Liver (tissue), 8 donors: ENCODE measurements at regions not wholly inside any gene's neighbourhood (a gene's known extent, or its start where the extent isn't known, plus 50 kb on each side); places are given as distances from the start of the nearest gene placed in this dataset.

Source experiments
- DNase-seq: peaks from one replicate; pipeline ENCODE4 v3.0.0-alpha.2; 2017; ENCODE audit warnings: low spot score
- H3K27ac ChIP-seq, 2 donors: one replicate each; pipeline ENCODE4 v1.7.0; 2013; ENCODE audit warnings: inconsistent platforms in 2 of 2, low read length in 2 of 2, control low read depth in 1 of 2, low read depth in 1 of 2, mild to moderate bottlenecking in 1 of 2
- H3K27me3 ChIP-seq, 4 donors: one replicate each; pipeline versions ENCODE4 v1.6.1 to v1.7.0; 2013; ENCODE audit warnings: low read length in 3 of 4, inconsistent platforms in 1 of 4, mild to moderate bottlenecking in 1 of 4, moderate library complexity in 1 of 4; ENCODE audit not compliant: control insufficient read depth in 4 of 4, insufficient read depth in 4 of 4
- H3K36me3 ChIP-seq, 4 donors: one replicate each; pipeline versions ENCODE4 v1.6.1 to v1.7.0; 2013; ENCODE audit warnings: low read length in 3 of 4, mild to moderate bottlenecking in 3 of 4, low read depth in 1 of 4, moderate library complexity in 1 of 4; ENCODE audit not compliant: control insufficient read depth in 4 of 4, insufficient read depth in 3 of 4
- H3K4me1 ChIP-seq, 4 donors: one replicate each; pipeline versions ENCODE4 v1.6.1 to v1.7.0; 2013; ENCODE audit warnings: low read length in 3 of 4, mild to moderate bottlenecking in 3 of 4, moderate library complexity in 1 of 4; ENCODE audit not compliant: control insufficient read depth in 4 of 4, insufficient read depth in 4 of 4
- H3K4me3 ChIP-seq, 3 donors: one replicate each; pipeline versions ENCODE4 v1.6.1 to v1.7.0; 2013; ENCODE audit warnings: low read length in 3 of 3, control low read depth in 1 of 3, low read depth in 1 of 3, mild to moderate bottlenecking in 1 of 3
- H3K9ac ChIP-seq, 2 donors: one replicate each; pipeline ENCODE4 v1.7.0; 2013; ENCODE audit warnings: low read length in 2 of 2, mild to moderate bottlenecking in 2 of 2, moderate library complexity in 2 of 2, control low read depth in 1 of 2, low read depth in 1 of 2
- H3K9me3 ChIP-seq, 4 donors: one replicate each; pipeline versions ENCODE4 v1.6.1 to v1.7.0; 2013; ENCODE audit warnings: low read length in 3 of 4; ENCODE audit not compliant: control insufficient read depth in 4 of 4
- EGR1 ChIP-seq, 2 donors: IDR thresholded peaks; 2 replicates each; pipeline ENCODE4 v1.6.1; 2016 to 2018; ENCODE audit warnings: antibody characterized with exemption in 2 of 2, low read depth in 2 of 2
- FOXA2 ChIP-seq: IDR thresholded peaks from 2 replicates; pipeline ENCODE4 v1.6.1; 2016; ENCODE audit warnings: antibody characterized with exemption
- GABPA ChIP-seq, 2 donors: IDR thresholded peaks in 1 of 2; conservative IDR thresholded peaks in 1 of 2; 2 replicates each; pipeline ENCODE4 v1.6.1; 2016; ENCODE audit warnings: antibody characterized with exemption in 2 of 2, mild to moderate bottlenecking in 1 of 2, moderate library complexity in 1 of 2
- HNF4A ChIP-seq, 2 donors: conservative IDR thresholded peaks; 2 replicates each; pipeline ENCODE4 v1.6.1; 2016; ENCODE audit warnings: antibody characterized with exemption in 2 of 2, mild to moderate bottlenecking in 2 of 2
- HNF4G ChIP-seq: IDR thresholded peaks from 2 replicates; pipeline ENCODE4 v1.6.1; 2016; ENCODE audit warnings: antibody characterized with exemption
- RAD21 ChIP-seq, 2 donors: IDR thresholded peaks; 2 replicates each; pipeline ENCODE4 v1.6.1; 2016; ENCODE audit warnings: antibody characterized with exemption in 2 of 2, mild to moderate bottlenecking in 2 of 2
- RXRA ChIP-seq, 2 donors: IDR thresholded peaks; 2 replicates each; pipeline ENCODE4 v1.6.1; 2017 to 2018; ENCODE audit warnings: antibody characterized with exemption in 2 of 2, mild to moderate bottlenecking in 1 of 2
- SP1 ChIP-seq: IDR thresholded peaks from 2 replicates; pipeline ENCODE4 v1.6.1; 2018; ENCODE audit warnings: antibody characterized with exemption, mild to moderate bottlenecking
- WGBS: extraction: QIAGEN DNeasy Blood & Tissue Kit; methylation state at CpG from one replicate; pipeline ENCODE4 v1.1.7; 2013; 5-methylcytosine and 5-hydroxymethylcytosine counted together
- TF ChIP-seq, protein P1 (sequence below): IDR thresholded peaks from 2 replicates; pipeline ENCODE4 v1.6.1; 2016; ENCODE audit warnings: antibody characterized with exemption
- TF ChIP-seq, protein P2 (sequence below): IDR thresholded peaks from 2 replicates; pipeline ENCODE4 v1.6.1; 2016; ENCODE audit warnings: antibody characterized with exemption
- TF ChIP-seq, protein P3 (sequence below): fragments of 150-350 bp; IDR thresholded peaks from 2 replicates; pipeline ENCODE4 v1.5.1; 2017; ENCODE audit warnings: improper control_type of control experiment, low read depth, low read length; ENCODE audit not compliant: missing input control
- TF ChIP-seq, protein P4 (sequence below): IDR thresholded peaks from 2 replicates; pipeline ENCODE4 v1.6.1; 2016; ENCODE audit warnings: antibody characterized with exemption
- TF ChIP-seq, protein P5 (sequence below): IDR thresholded peaks from 2 replicates; pipeline ENCODE4 v1.6.1; 2016; ENCODE audit warnings: antibody characterized with exemption, mild to moderate bottlenecking
- donor health status: healthy.
- donor health status: healthy.
- donor health status: healthy.
- donor health status: healthy.
- donor health status: healthy.

DNA sequence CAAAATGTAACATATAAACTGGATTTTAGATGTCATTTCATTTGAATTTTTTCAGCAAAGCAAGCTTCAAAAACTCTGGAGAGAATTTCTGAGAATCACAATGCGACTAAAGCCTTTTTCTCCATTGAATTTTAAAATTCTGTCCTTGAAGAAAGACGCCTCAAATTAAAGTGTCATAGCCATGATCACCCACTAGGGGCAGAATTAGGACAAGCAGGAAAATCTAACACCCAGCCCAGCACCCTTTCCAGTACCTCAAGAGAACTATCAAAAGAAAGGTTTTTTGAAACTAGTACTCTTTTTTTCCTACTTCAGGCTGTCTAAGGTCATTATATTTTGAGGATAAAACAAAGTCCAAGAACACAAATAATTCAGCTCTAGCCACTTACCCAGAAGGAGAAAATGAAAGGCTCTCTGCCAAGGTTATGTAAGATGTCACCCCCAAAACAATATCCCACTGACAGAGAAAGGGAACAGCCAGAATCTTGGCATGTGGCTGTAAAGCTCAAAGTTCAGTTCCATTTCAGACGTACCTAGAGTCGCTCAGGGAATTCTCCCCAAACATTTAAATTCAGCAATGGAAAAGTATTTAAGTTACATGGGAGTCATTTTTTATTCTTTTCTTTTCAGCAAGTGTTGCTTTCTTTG lies 299.4 kb downstream of the SNX13 start:
- Histone ChIP-seq H3K27ac (peak overlapping the region; percentile 3 to 38), H3K4me1 (peaks cover 0 to 13% (median 2%) of the 10 kb centered on the region in 4 donors), H3K36me3 (no peaks in the 10 kb centered on the region), H3K9ac (no peak overlapping the region), H3K27me3 (no peaks in the 10 kb centered on the region), H3K4me3 (no peak overlapping the region), H3K9me3 (peaks cover 0 to 2% (median 0%) of the 10 kb centered on the region in 4 donors)
- TF ChIP-seq, protein P1, sequence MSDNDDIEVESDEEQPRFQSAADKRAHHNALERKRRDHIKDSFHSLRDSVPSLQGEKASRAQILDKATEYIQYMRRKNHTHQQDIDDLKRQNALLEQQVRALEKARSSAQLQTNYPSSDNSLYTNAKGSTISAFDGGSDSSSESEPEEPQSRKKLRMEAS: no peak
- TF ChIP-seq, protein P2, sequence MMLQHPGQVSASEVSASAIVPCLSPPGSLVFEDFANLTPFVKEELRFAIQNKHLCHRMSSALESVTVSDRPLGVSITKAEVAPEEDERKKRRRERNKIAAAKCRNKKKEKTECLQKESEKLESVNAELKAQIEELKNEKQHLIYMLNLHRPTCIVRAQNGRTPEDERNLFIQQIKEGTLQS: no peak
- TF ChIP-seq RAD21 (IDR thresholded peaks at IDR 0.05) (peak; percentile 65 to 80), RXRA (IDR thresholded peaks at IDR 0.05) (peak in 1 of 2 donors; percentile 15), FOXA2 (no peak), SP1 (peak; percentile 27), HNF4A (conservative IDR thresholded peaks at IDR 0.05) (peak; percentile 70 to 71)
- TF ChIP-seq, protein P3, sequence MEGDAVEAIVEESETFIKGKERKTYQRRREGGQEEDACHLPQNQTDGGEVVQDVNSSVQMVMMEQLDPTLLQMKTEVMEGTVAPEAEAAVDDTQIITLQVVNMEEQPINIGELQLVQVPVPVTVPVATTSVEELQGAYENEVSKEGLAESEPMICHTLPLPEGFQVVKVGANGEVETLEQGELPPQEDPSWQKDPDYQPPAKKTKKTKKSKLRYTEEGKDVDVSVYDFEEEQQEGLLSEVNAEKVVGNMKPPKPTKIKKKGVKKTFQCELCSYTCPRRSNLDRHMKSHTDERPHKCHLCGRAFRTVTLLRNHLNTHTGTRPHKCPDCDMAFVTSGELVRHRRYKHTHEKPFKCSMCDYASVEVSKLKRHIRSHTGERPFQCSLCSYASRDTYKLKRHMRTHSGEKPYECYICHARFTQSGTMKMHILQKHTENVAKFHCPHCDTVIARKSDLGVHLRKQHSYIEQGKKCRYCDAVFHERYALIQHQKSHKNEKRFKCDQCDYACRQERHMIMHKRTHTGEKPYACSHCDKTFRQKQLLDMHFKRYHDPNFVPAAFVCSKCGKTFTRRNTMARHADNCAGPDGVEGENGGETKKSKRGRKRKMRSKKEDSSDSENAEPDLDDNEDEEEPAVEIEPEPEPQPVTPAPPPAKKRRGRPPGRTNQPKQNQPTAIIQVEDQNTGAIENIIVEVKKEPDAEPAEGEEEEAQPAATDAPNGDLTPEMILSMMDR: peak; percentile 61
- WGBS: 40% methylated on average over 4 of the region's 4 CpGs
- DNase-seq: no peak

DNA sequence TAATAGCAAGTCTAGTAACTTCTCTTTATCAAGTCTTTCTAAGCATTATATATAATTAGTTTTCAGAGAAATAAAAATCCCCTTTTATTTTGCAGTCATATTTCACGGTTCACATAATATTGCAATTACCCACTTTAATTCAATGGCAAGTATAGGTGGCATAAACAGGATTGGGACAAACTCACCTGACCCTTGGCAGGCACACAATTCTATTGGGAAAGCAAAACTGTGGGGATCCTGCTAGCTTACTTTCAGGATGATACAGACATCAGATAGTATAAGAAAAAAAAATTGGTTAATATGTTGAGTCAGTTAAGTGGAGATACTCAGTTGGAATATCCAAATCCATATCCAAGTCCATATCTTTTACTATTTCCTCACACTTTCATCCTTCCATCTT lies 294.8 kb downstream of the SNX13 start:
- Histone ChIP-seq H3K9ac (no peak overlapping the region), H3K4me1 (peaks cover 1 to 12% (median 4%) of the 10 kb centered on the region in 4 donors), H3K27ac (no peak overlapping the region), H3K9me3 (peaks cover 0 to 2% (median 0%) of the 10 kb centered on the region in 4 donors), H3K36me3 (no peaks in the 10 kb centered on the region), H3K4me3 (no peak overlapping the region), H3K27me3 (no peaks in the 10 kb centered on the region)
- WGBS: 67% methylated on average over 1 of the region's 1 CpG
- TF ChIP-seq EGR1 (IDR thresholded peaks at IDR 0.05; ENCODE audit: low read depth in 2 of 2) (no peak), RXRA (IDR thresholded peaks at IDR 0.05) (peak in 1 of 2 donors; percentile 55), RAD21 (IDR thresholded peaks at IDR 0.05) (peak; percentile 9 to 33)
- DNase-seq: no peak

DNA sequence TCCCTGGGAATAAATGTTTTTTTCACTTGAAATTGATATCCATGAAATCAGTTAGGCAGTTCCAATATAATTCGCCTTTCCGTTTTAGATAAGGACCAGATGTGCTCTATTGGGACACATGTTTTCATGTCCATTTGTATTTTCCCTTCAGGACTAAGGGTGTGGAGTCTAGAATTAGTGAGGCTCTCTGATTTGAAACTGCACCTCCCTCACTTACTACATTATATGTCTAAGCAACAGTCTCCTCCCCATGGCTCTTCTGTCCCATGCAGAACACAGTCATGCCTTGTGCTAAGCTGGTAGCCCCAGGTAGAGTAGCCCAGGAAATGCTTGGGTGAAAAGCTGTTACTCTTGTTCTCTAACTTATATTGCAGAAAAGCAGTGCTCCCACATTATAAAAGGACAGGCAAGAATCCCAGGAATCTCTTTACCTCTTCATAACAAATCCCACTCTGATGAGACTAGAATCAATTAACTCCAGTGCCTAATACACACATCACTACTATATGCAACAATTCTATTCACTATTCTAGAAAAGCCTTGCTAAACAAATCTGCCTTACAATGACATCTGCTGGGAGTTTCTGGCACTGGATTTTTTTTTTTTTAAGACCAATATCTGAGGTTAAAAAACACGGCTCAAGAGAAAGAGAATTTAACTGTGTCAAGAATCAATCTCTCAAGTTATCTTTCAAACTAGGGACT lies 293.9 kb downstream of the SNX13 start:
- DNase-seq: no peak
- WGBS: 53% methylated on average over 3 of the region's 3 CpGs
- no peaks in the 10 kb centered on the region for H3K36me3 ChIP-seq
- H3K4me3 ChIP-seq: no peak overlapping the region
- peaks cover 1 to 5% (median 4%) of the 10 kb centered on the region in 4 donors for H3K4me1 ChIP-seq
- H3K9ac ChIP-seq: no peak overlapping the region
- no peaks in the 10 kb centered on the region for H3K27me3 ChIP-seq
- H3K9me3 ChIP-seq: peaks cover 0 to 2% (median 0%) of the 10 kb centered on the region in 4 donors
- H3K27ac ChIP-seq: no peak overlapping the region
- TF ChIP-seq GABPA (IDR thresholded peaks at IDR 0.05 in 1 of 2, conservative IDR thresholded peaks at IDR 0.05 in 1 of 2): no peak
- TF ChIP-seq RAD21 (IDR thresholded peaks at IDR 0.05): peak; percentile 84 to 91
- no peak for TF ChIP-seq HNF4G
- TF ChIP-seq FOXA2: no peak
- TF ChIP-seq, protein P1: no peak
- TF ChIP-seq, protein P4, sequence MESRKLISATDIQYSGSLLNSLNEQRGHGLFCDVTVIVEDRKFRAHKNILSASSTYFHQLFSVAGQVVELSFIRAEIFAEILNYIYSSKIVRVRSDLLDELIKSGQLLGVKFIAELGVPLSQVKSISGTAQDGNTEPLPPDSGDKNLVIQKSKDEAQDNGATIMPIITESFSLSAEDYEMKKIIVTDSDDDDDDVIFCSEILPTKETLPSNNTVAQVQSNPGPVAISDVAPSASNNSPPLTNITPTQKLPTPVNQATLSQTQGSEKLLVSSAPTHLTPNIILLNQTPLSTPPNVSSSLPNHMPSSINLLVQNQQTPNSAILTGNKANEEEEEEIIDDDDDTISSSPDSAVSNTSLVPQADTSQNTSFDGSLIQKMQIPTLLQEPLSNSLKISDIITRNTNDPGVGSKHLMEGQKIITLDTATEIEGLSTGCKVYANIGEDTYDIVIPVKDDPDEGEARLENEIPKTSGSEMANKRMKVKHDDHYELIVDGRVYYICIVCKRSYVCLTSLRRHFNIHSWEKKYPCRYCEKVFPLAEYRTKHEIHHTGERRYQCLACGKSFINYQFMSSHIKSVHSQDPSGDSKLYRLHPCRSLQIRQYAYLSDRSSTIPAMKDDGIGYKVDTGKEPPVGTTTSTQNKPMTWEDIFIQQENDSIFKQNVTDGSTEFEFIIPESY: no peak
- TF ChIP-seq, protein P3: peak; percentile 55
- TF ChIP-seq, protein P5, sequence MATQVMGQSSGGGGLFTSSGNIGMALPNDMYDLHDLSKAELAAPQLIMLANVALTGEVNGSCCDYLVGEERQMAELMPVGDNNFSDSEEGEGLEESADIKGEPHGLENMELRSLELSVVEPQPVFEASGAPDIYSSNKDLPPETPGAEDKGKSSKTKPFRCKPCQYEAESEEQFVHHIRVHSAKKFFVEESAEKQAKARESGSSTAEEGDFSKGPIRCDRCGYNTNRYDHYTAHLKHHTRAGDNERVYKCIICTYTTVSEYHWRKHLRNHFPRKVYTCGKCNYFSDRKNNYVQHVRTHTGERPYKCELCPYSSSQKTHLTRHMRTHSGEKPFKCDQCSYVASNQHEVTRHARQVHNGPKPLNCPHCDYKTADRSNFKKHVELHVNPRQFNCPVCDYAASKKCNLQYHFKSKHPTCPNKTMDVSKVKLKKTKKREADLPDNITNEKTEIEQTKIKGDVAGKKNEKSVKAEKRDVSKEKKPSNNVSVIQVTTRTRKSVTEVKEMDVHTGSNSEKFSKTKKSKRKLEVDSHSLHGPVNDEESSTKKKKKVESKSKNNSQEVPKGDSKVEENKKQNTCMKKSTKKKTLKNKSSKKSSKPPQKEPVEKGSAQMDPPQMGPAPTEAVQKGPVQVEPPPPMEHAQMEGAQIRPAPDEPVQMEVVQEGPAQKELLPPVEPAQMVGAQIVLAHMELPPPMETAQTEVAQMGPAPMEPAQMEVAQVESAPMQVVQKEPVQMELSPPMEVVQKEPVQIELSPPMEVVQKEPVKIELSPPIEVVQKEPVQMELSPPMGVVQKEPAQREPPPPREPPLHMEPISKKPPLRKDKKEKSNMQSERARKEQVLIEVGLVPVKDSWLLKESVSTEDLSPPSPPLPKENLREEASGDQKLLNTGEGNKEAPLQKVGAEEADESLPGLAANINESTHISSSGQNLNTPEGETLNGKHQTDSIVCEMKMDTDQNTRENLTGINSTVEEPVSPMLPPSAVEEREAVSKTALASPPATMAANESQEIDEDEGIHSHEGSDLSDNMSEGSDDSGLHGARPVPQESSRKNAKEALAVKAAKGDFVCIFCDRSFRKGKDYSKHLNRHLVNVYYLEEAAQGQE: no peak
